NCI-H1092 treated with DMSO at 0.1 percent for 48 hours (cell line): ENCODE measurements at regions not wholly inside any gene's neighbourhood (a gene's known extent, or its start where the extent isn't known, plus 50 kb on each side); places are given as distances from the start of the nearest gene placed in this dataset.
"Not testable (repeated sequence)": the region's sequence is repeated elsewhere in the genome, so short reads cannot be mapped to it uniquely, and the experiment has no call there.

Experiments used
- DNase-seq: peaks from one replicate; lab custom pipeline; 2025; lab: John Stamatoyannopoulos, UW

GRCh38 chr1:234794452-234794851 lies 184.5 kb upstream of the IRF2BP2 start:
- not testable (repeated sequence) for DNase-seq

GRCh38 chr1:234793924-234794323 lies 183.9 kb upstream of the IRF2BP2 start:
- not testable (repeated sequence) for DNase-seq

GRCh38 chr1:234792221-234792864 lies 182.4 kb upstream of the IRF2BP2 start:
- not testable (repeated sequence) for DNase-seq

GRCh38 chr1:234791615-234792014 lies 181.6 kb upstream of the IRF2BP2 start:
- not testable (repeated sequence) for DNase-seq

GRCh38 chr1:234790333-234790732 lies 180.4 kb upstream of the IRF2BP2 start:
- not testable (repeated sequence) for DNase-seq

GRCh38 chr1:234787011-234787584 lies 177.1 kb upstream of the IRF2BP2 start:
- not testable (repeated sequence) for DNase-seq

GRCh38 chr1:234785922-234786321 lies 175.9 kb upstream of the IRF2BP2 start:
- DNase-seq = not testable (repeated sequence)

- not testable (repeated sequence) for DNase-seq
Measured at GRCh38 chr1:234785471-234785919, 175.5 kb upstream of the IRF2BP2 start.

GRCh38 chr1:234784108-234784507 lies 174.1 kb upstream of the IRF2BP2 start:
- not testable (repeated sequence) for DNase-seq

- DNase-seq = no peak
Measured at GRCh38 chr1:234782791-234783190, 172.8 kb upstream of the IRF2BP2 start.

GRCh38 chr1:234782105-234782751 lies 172.2 kb upstream of the IRF2BP2 start:
- DNase-seq = no peak

- DNase-seq = no peak
Measured at GRCh38 chr1:234781241-234782065, 171.5 kb upstream of the IRF2BP2 start.

GRCh38 chr1:234780531-234781162 lies 170.7 kb upstream of the IRF2BP2 start:
- no peak for DNase-seq

GRCh38 chr1:234780112-234780511 lies 170.1 kb upstream of the IRF2BP2 start:
- no peak for DNase-seq

GRCh38 chr1:234779600-234779999 lies 169.6 kb upstream of the IRF2BP2 start:
- not testable (repeated sequence) for DNase-seq

- DNase-seq = no peak
Measured at GRCh38 chr1:234779160-234779538, 169.2 kb upstream of the IRF2BP2 start.

- DNase-seq = no peak
Measured at GRCh38 chr1:234778221-234779159, 168.5 kb upstream of the IRF2BP2 start.

GRCh38 chr1:234777856-234778220 lies 167.9 kb upstream of the IRF2BP2 start:
- no peak for DNase-seq

- peak; percentile 33 for DNase-seq
Measured at GRCh38 chr1:234776876-234777855, 167.2 kb upstream of the IRF2BP2 start.
